ENCODE measurements at regions not wholly inside any gene's neighbourhood (a gene's known extent, or its start where the extent isn't known, plus 50 kb on each side); places are given as distances from the start of the nearest gene placed in this dataset.

DNA sequence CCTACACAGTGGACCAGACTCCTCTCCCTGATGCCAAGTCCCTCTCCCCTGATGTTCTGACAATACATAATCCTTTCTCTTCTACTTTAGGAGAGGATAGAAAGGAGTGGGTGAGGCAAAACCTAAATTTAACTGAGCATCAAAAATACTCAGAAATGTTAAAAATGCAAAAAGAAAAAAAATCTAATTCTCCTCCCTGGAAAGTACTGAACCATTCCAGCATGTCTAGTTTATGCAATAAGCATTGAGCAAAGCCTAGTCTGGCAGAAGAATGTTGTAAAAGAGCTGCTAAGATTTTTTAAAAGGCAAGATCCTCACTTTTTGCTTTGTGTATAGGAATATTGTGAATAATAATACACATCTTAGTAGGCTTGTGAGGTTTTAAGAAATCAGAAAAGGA lies 116.6 kb upstream of the STXBP5 start:
- FAIRE-seq: no peak

- FAIRE-seq: no peak
Observed at GRCh38 chr6:147088861-147089260, 115.4 kb upstream of the STXBP5 start.

GRCh38 chr6:147095316-147095715 lies 108.9 kb upstream of the STXBP5 start:
- FAIRE-seq: no peak

- no peak for FAIRE-seq
Observed at GRCh38 chr6:147099974-147100373, 104.2 kb upstream of the STXBP5 start.

DNA sequence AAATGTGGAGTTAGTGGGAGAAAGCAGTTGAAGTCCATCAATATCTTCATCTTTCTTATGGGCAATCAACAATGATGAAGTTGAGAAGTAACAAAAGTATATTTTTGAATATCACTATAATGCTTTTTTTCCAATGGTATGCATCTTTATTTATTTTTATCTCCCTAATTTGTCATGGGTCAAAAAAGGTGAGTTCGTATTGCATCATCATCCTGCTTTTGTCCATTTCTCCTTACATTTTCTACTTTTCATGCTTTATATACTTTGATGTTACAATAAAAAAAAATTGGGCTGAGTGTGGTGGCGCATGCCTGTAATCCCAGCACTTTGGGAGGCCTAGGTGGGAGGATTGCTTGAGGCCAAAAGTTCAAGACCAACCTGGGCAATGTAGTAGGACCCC lies 101.2 kb upstream of the STXBP5 start:
- FAIRE-seq: no peak

DNA sequence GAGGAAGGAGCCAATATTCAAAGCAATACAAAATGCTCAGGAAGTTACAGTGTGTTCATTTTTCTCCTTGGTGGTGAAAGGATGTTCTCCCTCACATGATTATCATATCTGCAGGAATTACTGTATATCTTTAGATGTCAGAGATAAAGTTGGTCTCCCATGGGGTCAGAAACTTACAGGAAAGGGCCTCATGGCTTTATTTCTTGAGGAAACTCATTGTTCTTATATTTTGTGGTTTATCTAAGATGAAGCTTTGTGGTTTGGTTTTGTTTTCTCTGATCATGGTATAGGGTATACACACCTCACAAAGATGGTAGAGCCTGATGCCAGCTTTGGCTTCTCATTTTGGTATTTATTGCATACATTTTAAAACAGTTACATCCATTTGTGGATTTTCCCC lies 100.5 kb upstream of the STXBP5 start:
- FAIRE-seq: no peak

DNA sequence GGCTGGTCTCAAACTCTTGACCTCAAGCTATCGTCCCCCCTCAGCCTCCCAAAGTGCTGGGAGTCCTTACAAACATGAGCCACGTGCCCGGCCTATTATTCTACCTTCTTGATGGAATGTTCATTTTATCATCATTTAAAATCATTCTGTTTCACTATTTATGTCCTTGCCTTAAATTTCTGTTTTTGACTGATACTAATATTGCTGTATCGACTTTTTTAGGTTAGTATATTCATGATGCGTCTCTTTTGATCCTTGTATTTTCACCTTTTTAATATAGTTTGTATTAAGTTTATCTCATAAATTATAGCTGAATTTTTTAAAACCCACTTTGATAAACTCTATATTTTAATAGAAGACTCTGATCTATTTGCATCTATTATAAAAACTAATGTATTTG lies 98.4 kb upstream of the STXBP5 start:
- FAIRE-seq: no peak

DNA sequence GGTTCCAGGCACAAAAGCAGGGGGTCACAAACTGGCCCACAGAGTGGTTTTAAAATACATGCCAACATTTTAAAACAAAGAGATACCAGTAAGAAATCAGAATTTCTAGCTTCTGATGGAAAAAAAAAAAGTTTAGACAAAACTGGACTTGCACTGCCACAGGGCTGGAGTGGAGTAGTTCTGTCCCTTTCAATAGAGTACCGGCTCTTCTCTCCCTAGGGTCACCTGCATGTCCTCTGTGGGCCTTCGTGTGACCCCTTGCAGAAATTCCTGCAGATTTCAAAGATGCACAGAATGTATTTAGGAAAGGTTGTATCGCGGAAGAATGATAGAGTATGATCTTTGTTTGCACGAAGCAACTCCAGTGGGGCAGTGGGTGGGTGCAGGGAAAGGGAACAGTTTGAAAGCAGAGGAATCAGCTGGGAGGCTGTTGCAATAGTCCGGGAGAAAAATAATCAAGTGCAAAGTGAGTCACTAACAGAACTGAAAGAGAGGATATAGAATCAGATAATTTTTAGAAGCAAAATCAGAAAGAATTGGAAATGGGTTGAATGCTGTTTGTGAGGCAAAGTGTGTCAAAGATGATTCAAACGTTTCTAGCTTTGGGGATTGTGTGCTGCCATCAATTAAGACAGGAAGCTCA lies 97.3 kb upstream of the STXBP5 start:
- FAIRE-seq: no peak

- FAIRE-seq: no peak
Observed at GRCh38 chr6:147108259-147108910, 95.8 kb upstream of the STXBP5 start.

DNA sequence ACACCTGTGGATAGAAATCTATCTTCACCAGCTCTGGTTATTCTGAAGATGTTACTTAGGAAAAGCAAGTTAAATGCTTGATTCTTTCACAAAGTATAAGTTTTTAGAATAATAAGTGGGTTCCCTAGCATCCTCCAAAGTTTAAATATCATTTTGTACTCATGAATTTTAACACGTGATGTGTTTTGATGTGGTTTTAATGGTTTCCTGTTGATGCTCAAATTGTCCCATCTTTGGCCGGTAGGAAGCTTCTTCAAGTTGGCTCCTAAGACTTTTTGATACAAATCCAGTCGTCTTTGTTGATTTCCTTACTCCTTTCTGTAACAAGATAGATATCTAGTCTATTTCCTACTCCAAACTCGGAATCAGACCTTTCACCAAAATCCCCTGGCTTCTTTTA lies 94.5 kb upstream of the STXBP5 start:
- no peak for FAIRE-seq

GRCh38 chr6:147116056-147116455 lies 88.2 kb upstream of the STXBP5 start:
- FAIRE-seq: no peak

- FAIRE-seq: no peak
Observed at GRCh38 chr6:147117011-147117410, 87.2 kb upstream of the STXBP5 start.

- no peak for FAIRE-seq
Observed at GRCh38 chr6:147117580-147117979, 86.6 kb upstream of the STXBP5 start.

GRCh38 chr6:147119310-147119709 lies 84.9 kb upstream of the STXBP5 start:
- FAIRE-seq: no peak

DNA sequence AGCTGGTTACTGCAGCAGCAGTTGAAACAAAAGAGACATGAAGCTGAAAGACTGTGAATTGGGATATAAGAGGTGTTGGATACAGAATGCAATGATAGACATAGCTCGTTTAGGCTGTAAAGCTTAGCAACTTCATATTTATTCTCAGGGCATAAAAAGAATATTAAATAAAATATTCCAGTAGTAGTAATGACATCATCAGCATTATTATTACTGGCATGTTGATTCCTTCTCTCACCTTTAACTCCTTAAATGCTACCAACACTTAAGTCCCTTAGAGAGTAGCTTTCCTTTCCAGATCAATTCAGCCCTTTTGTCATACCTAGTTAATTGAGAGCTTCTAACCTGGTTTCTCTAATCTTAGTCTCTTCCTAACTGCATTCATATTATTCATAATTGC lies 81.4 kb upstream of the STXBP5 start:
- FAIRE-seq: no peak

DNA sequence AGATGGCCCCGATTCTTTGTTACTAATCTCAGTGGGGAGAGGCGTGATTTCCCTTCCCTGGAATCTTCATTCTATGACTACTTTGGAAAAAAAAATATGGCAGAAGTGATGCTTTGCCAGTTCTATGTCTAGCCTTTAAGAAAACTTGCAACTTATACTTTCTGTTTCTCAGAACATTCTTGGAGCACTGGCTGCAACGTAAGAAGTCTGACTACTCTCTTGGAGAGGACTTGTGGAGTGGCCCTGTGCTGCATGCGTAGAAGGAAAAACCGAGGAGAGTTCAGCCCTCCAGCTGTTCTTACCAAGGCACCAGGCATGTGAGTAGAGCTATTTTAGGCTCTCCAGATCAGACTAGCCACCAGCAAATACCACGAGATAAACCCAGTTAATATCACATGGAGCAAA lies 77.6 kb upstream of the STXBP5 start:
- no peak for FAIRE-seq

GRCh38 chr6:147127587-147127986 lies 76.6 kb upstream of the STXBP5 start:
- no peak for FAIRE-seq

DNA sequence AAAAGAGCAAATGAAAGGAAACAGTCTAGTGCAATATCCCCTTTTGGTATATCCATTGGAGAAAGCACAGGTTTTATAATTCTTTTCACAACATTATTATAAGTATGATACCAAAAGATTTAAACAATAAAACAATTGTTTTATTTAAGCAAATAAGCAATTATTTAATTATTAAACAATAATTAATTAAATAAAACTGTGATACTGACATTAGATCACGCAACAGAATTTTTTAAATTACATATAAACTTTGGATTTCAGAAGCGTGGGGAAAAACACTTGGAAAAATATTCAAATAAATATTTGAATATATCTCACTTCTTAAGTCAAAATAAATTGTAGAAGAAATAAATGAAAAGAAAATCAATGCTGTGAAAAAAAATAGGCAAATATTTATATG lies 76.2 kb upstream of the STXBP5 start:
- FAIRE-seq: peak; percentile 87

DNA sequence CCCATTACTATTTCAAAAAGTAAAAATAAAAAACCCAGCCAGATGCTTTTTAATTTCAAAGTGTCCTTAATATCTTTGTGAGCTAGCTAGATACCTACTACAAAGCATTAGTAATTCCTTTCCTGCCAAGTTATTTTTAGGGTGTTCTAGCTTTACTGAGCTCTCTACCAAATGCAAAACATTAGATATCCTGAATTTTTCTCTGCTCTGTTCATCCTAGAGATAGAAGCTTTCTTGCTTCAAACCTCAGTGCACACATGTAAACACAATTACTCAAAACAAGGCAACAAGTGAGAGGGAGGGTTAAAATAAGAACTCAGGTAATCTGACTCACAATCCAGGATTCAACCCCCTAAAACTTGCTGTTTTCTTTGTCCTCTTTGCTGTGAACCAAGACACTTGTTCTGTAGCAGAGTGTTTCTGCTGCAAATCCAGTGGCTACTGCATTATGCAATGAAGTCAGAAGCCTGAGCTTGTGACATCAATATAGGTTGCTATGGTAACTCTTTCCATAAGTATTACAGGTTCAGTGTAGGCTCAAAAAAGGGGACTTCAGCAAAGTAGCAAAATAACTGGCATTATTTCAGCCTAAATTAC lies 72.6 kb upstream of the STXBP5 start:
- no peak for FAIRE-seq

DNA sequence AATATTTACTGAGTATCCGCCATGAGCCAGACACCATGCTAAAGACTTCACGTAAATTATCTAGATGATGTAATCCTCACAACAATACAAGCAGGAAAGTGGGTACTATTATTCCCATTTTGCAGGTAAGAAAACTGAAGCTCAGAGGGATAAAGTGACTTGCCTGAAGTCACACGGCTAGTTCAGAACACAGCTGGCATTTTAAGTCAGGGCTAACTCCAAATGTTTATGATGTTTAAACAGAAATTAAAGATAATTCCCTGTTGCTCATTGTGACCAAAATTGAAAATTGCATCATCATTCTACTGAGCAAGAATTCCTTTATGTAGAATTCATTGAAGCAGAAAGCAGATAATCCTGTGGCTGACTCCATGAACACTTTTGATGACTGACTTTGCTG lies 71.3 kb upstream of the STXBP5 start:
- FAIRE-seq: no peak

DNA sequence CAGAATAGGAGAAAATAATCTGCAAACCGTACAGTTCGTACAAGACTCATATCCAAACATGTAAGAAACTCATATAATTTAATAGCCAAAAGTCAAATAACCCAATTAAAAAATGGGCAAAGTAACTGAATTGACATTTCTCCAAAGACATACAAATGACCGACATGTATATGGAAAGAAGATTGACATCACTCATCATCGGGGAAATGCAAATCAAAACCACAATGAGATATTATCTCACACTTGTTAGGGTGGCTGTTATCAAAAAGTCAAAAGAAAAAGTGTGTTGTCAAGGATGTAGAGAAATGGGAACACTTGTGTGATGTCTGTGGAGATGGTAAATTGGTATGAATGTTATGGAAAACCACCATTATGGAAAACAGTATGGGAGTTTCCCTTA lies 70.5 kb upstream of the STXBP5 start:
- no peak for FAIRE-seq

DNA sequence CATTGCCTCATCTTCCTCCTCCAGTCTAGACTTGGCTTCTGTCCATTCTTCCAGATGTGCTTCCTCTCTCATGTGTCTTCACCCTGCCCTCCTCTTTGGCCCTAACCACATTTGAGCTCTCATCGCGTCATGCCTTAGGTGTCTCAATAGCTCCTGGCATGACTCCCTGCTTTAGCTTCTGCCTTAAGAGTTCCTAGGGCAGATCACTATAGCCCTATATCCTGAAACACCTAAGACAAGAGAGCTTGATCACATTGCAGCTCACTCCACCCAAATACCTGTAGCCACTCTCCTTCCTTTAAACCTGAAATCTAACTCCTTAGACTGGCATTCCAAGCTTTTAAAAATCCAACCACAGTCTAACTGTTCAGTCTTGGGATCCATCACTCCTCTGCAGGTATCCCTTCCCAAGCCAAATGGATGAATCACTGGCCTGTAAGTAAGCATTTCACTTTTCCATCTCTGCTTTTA lies 69.0 kb upstream of the STXBP5 start:
- no peak for FAIRE-seq

DNA sequence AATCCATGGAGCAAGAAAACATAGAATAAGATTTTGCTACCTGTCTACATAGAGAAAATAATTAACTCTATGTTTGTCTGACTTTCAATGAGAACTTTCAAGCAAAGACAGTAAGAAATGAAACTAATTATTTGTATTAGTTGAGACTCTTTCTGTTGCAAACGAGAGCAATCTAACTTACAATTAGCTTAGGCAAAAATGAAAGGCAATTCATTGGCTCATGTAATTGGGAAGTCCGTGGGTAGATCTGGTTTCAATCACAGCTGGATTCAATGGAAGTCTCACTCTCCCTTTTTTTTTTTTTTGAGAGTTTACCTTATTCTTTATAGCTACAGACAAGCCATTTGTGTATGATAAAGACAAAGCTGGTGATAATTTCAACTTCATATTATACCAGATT lies 68.2 kb upstream of the STXBP5 start:
- no peak for FAIRE-seq

GRCh38 chr6:147137986-147138385 lies 66.2 kb upstream of the STXBP5 start:
- FAIRE-seq: no peak

DNA sequence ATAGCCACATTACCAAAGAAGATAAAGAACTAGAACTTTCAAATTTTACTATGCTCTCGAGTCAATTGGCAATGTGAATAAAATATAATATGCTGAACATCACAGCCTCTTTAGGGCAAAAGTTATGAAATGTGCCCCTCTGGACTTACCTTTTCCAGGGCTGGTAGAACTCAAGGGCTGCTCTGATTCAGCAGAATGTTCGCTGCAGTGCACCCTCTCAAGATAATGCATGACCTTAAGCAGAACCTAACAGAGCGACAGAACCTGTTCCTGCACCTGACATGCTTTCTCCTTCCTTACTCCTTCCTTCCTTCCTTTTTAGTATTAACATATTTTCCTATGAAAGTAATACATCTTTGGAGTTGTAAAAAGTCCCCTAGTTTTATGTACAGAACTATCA lies 65.4 kb upstream of the STXBP5 start:
- no peak for FAIRE-seq

All from A204.1 (cell line).